ENCODE measurements at regions not wholly inside any gene's neighbourhood (a gene's known extent, or its start where the extent isn't known, plus 50 kb on each side); places are given as distances from the start of the nearest gene placed in this dataset.
A peak's percentile ranks its signal among the peaks of the same experiment; 100 is the strongest.

DNA sequence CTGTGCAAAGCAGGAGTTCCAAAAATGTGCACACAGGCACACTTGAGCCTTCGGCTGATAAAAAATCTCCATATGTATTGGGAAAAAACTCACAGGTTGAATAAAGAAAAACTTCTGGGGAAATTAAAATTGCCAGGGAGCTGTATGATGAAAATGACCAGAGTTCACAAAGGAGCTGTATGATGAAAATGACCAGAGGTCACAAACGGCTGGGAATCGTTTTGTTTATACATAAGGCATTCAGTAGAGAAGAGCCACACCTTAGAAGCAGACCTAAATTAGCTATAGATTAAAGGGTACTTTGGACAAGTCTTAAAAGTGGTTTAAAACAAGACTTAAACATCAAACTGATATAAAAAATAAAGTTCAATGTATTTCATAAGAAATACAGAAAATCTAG, 251.7 kb upstream of the TMEM132C start:
- in situ Hi-C loops (cut with MboI) = no loop called here
- no peaks in the 10 kb centered on the region for H3K9me2 ChIP-seq (ENCODE audit: insufficient read depth)
- WGBS, 2 experiments (ENCODE audit: low coverage in 1 of 2, low lambda C conversion rate in 2 of 2, missing lambda C conversion rate in 2 of 2) = 0 to 3% methylated on average over 3 of the region's 3 CpGs

DNA sequence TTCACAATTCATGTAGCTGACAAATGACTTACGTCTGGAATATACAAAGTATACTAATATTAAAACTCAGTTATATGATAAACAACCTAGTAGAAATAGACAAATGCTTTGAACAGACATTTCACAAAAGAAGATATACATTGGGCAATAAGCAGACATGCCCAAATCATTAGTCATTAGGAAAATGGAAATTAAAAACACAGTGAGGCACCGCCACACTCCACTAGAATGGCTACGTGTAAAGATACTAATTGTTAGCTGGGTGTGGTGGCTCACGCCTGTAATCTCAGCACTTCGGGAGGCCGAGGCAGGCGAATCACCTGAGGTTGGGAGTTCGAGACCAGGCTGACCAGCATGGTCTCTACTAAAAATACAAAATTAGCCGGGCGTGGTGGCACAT, 248.9 kb upstream of the TMEM132C start:
- Histone ChIP-seq H3F3A (ENCODE audit: insufficient read depth) (no peaks in the 10 kb centered on the region), H3K36me3 (ENCODE audit: low read depth) (no peaks in the 10 kb centered on the region), H3K9me3 (ENCODE audit: low read depth) (no peaks in the 10 kb centered on the region), H3K4me1 (ENCODE audit: insufficient read depth) (no peaks in the 10 kb centered on the region), H3K9ac (no peak overlapping the region), H3K9me2 (ENCODE audit: insufficient read depth) (no peaks in the 10 kb centered on the region), H3K79me2 (ENCODE audit: insufficient read depth) (no peaks in the 10 kb centered on the region), H3K4me2 (ENCODE audit: unreplicated experiment) (no peak overlapping the region), H3K27ac (no peak overlapping the region), H3K27me3 (replicated peaks; ENCODE audit: insufficient read depth) (no peaks in the 10 kb centered on the region), H3K4me3 (no peak overlapping the region), H4K20me1 (ENCODE audit: insufficient read depth) (no peaks in the 10 kb centered on the region), H2AFZ (no peak overlapping the region)
- peak; percentile 5 for DNase-seq
- WGBS, 2 experiments (ENCODE audit: low coverage in 1 of 2, low lambda C conversion rate in 2 of 2, missing lambda C conversion rate in 2 of 2) = 53 to 60% methylated on average over 10 of the region's 10 CpGs
- TF ChIP-seq EZH2phosphoT487 (IDR thresholded peaks at IDR 0.05; ENCODE audit: insufficient read depth, low read depth) (no peak), EZH2 (IDR thresholded peaks at IDR 0.05; ENCODE audit: insufficient read depth, poor library complexity, severe bottlenecking) (no peak)
- in situ Hi-C loops (cut with MboI) = no loop called here

More for the DNA sequence above, 251.7 kb upstream of the TMEM132C start:
- no peaks in the 10 kb centered on the region for H3K9me3 ChIP-seq (ENCODE audit: low read depth)
- H3K4me1 ChIP-seq (ENCODE audit: insufficient read depth) = no peaks in the 10 kb centered on the region
- no peak overlapping the region for H2AFZ ChIP-seq
- H3K36me3 ChIP-seq (ENCODE audit: low read depth) = no peaks in the 10 kb centered on the region
- no peaks in the 10 kb centered on the region for H3K27me3 ChIP-seq (replicated peaks; ENCODE audit: insufficient read depth)
- H3K4me3 ChIP-seq = no peak overlapping the region
- no peak for DNase-seq
- no peaks in the 10 kb centered on the region for H3K79me2 ChIP-seq (ENCODE audit: insufficient read depth)
- no peak overlapping the region for H3K4me2 ChIP-seq (ENCODE audit: unreplicated experiment)
- no peak overlapping the region for H3K9ac ChIP-seq
- no peak overlapping the region for H3K27ac ChIP-seq
- H3F3A ChIP-seq (ENCODE audit: insufficient read depth) = no peaks in the 10 kb centered on the region
- TF ChIP-seq EZH2phosphoT487 (IDR thresholded peaks at IDR 0.05; ENCODE audit: insufficient read depth, low read depth) (no peak), EZH2 (IDR thresholded peaks at IDR 0.05; ENCODE audit: insufficient read depth, poor library complexity, severe bottlenecking) (no peak)
- H4K20me1 ChIP-seq (ENCODE audit: insufficient read depth) = no peaks in the 10 kb centered on the region

DNA sequence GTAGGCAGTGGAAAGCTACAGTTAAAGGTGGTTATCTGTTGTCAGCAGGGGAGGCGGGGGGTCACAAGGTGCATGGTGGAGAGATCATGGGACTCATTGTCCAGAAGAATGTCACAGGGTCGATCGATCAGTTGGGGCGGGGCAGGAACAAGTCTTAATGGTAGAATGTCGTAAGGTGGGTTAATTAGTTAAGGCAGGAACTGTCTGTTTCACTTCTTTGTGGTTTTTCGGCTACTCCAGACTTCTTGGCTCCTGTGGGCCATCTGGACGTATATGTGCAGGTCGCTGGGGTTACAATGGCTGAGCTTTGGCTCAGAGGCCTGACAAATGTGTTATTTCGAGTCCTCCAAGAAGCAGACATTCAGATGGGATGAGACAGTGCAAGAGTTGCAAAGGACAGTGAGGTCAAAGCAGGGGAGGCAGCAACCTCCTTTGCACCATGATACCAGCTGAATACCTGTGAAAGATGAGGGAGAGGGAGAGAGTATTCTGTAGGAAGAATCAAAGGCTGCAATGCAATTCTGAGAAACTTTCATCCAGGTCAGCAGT, 246.9 kb upstream of the TMEM132C start:
- Histone ChIP-seq H3F3A (ENCODE audit: insufficient read depth) (no peaks in the 10 kb centered on the region), H3K27me3 (replicated peaks; ENCODE audit: insufficient read depth) (no peaks in the 10 kb centered on the region), H3K4me3 (no peak overlapping the region), H2AFZ (no peak overlapping the region), H3K4me1 (ENCODE audit: insufficient read depth) (no peaks in the 10 kb centered on the region), H3K36me3 (ENCODE audit: low read depth) (no peaks in the 10 kb centered on the region), H3K9ac (no peak overlapping the region), H3K79me2 (ENCODE audit: insufficient read depth) (no peaks in the 10 kb centered on the region), H4K20me1 (ENCODE audit: insufficient read depth) (no peaks in the 10 kb centered on the region), H3K9me3 (ENCODE audit: low read depth) (no peaks in the 10 kb centered on the region), H3K4me2 (ENCODE audit: unreplicated experiment) (no peak overlapping the region), H3K9me2 (ENCODE audit: insufficient read depth) (no peaks in the 10 kb centered on the region), H3K27ac (no peak overlapping the region)
- 33 to 36% methylated on average over 9 of the region's 9 CpGs for WGBS, 2 experiments (ENCODE audit: low coverage in 1 of 2, low lambda C conversion rate in 2 of 2, missing lambda C conversion rate in 2 of 2)
- no peak for DNase-seq
- in situ Hi-C loops (cut with MboI) = no loop called here
- TF ChIP-seq EZH2phosphoT487 (IDR thresholded peaks at IDR 0.05; ENCODE audit: insufficient read depth, low read depth) = no peak
- TF ChIP-seq EZH2 (IDR thresholded peaks at IDR 0.05; ENCODE audit: insufficient read depth, poor library complexity, severe bottlenecking) = no peak

DNA sequence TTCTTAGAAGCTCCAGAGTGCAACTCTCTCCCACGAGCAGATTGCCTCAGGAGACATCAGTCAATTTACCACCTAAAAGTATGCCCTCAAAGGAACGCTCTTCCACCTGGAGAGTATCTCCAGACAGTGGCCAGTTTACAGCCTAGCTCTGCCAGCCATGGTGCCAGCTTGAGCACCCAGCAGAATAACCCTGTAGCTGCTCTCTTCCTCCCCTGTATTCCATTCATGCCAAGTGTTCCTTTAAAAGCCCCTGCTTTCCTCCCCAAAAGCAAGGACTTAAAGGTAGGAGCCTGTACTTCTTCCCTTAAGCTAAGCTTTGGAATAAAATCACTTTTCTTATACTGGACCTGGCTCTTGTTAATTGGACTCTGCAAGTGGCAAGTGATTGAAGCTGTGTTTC, 245.4 kb upstream of the TMEM132C start:
- Histone ChIP-seq H3K9me2 (ENCODE audit: insufficient read depth) (no peaks in the 10 kb centered on the region), H3F3A (ENCODE audit: insufficient read depth) (no peaks in the 10 kb centered on the region), H3K4me1 (ENCODE audit: insufficient read depth) (no peaks in the 10 kb centered on the region), H2AFZ (no peak overlapping the region), H3K36me3 (ENCODE audit: low read depth) (no peaks in the 10 kb centered on the region), H3K9me3 (ENCODE audit: low read depth) (no peaks in the 10 kb centered on the region), H3K4me3 (no peak overlapping the region), H3K27ac (no peak overlapping the region), H3K79me2 (ENCODE audit: insufficient read depth) (no peaks in the 10 kb centered on the region), H3K9ac (no peak overlapping the region), H3K27me3 (replicated peaks; ENCODE audit: insufficient read depth) (no peaks in the 10 kb centered on the region), H3K4me2 (ENCODE audit: unreplicated experiment) (no peak overlapping the region), H4K20me1 (ENCODE audit: insufficient read depth) (no peaks in the 10 kb centered on the region)
- TF ChIP-seq EZH2phosphoT487 (IDR thresholded peaks at IDR 0.05; ENCODE audit: insufficient read depth, low read depth) (no peak), EZH2 (IDR thresholded peaks at IDR 0.05; ENCODE audit: insufficient read depth, poor library complexity, severe bottlenecking) (no peak)
- DNase-seq = no peak
- WGBS, 2 experiments (ENCODE audit: low coverage in 1 of 2, low lambda C conversion rate in 2 of 2, missing lambda C conversion rate in 2 of 2) = 14 to 21% methylated on average over 2 of the region's 2 CpGs
- in situ Hi-C loops (cut with MboI) = no loop called here

All from GM23248 (cell line).